ENCODE measurements at regions not wholly inside any gene's neighbourhood (a gene's known extent, or its start where the extent isn't known, plus 50 kb on each side); places are given as distances from the start of the nearest gene placed in this dataset.

DNA sequence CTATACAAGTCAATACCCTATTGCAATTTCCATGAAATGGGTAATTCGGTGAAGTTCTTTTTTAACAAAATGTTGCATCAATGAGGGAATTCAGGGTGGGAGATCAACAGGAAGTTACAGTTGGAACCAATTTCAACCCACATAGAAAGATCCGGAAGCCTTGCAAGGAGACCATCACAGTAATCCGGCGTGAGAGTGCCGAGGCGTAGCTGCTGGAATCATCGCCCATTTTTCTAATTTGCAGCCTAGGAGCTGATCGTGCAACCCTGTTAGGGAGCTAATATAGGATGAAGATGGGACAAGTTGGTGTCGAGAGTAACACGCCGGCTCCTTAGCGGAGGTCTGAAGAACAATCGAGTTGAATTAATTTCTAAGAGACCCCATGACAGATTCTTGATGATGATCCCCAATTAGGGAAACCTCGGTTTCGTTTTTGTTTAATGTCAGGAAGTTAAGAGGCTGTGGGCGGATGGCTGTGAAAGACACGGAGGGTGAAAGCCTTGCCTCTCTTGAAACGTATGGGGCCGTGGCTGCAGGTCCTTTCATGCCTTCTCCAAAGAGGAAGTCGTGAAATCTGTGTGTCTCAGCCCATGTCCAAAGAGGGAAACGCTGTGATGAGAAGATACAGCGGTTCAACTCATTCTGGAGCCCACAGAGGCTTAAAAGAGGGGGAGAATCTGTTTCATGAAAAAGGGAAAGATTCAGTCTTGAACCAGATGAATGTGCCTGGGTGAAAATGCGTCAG lies 51.2 kb upstream of the CARD11 start:
- TF ChIP-seq BACH2 (CRISPR knock-in tag; IDR thresholded peaks at IDR 0.05; ENCODE audit: borderline replicate concordance) (no peak), PATZ1 (CRISPR knock-in tag; IDR thresholded peaks at IDR 0.05; ENCODE audit: borderline replicate concordance) (no peak), ZNF70 (CRISPR knock-in tag; IDR thresholded peaks at IDR 0.05) (no peak), POU6F1 (CRISPR knock-in tag; IDR thresholded peaks at IDR 0.05; ENCODE audit: borderline replicate concordance, low read depth) (no peak), GLIS3 (CRISPR knock-in tag; IDR thresholded peaks at IDR 0.05) (no peak)
- ATAC-seq, result no peak

GRCh38 chr7:3097734-3098133 lies 54.1 kb upstream of the CARD11 start:
- ATAC-seq, result no peak
- no peak for TF ChIP-seq CSDC2 (CRISPR knock-in tag; IDR thresholded peaks at IDR 0.05)
- no peak for TF ChIP-seq OSR1 (CRISPR knock-in tag; IDR thresholded peaks at IDR 0.05)
- no peak for TF ChIP-seq RARB (CRISPR knock-in tag; IDR thresholded peaks at IDR 0.05)
- no peak for TF ChIP-seq ZNF8 (CRISPR knock-in tag; IDR thresholded peaks at IDR 0.05)
- no peak for TF ChIP-seq ZNF565 (CRISPR knock-in tag; conservative IDR thresholded peaks at IDR 0.05; ENCODE audit: low read depth)
- no peak for TF ChIP-seq TSHZ2 (CRISPR knock-in tag; IDR thresholded peaks at IDR 0.05)
- no peak for TF ChIP-seq ESRRG (CRISPR knock-in tag; IDR thresholded peaks at IDR 0.05)
- TF ChIP-seq ZFP3 (CRISPR knock-in tag; IDR thresholded peaks at IDR 0.05), result no peak
- no peak for TF ChIP-seq CREB5 (CRISPR knock-in tag; IDR thresholded peaks at IDR 0.05; ENCODE audit: low read depth)
- TF ChIP-seq BACH2 (CRISPR knock-in tag; IDR thresholded peaks at IDR 0.05; ENCODE audit: borderline replicate concordance), result no peak
- no peak for TF ChIP-seq PATZ1 (CRISPR knock-in tag; IDR thresholded peaks at IDR 0.05; ENCODE audit: borderline replicate concordance)
- no peak for TF ChIP-seq TCF4 (CRISPR knock-in tag; IDR thresholded peaks at IDR 0.05; ENCODE audit: borderline replicate concordance)
- TF ChIP-seq POU6F1 (CRISPR knock-in tag; IDR thresholded peaks at IDR 0.05; ENCODE audit: borderline replicate concordance, low read depth), result no peak

- no peak for TF ChIP-seq TSHZ2 (CRISPR knock-in tag; IDR thresholded peaks at IDR 0.05)
- TF ChIP-seq ZC3H10 (CRISPR knock-in tag; IDR thresholded peaks at IDR 0.05), result no peak
- ATAC-seq, result no peak
Measured at GRCh38 chr7:3102159-3102558, 58.5 kb upstream of the CARD11 start.

Measured in SK-N-SH treated with all-trans-retinoic acid at 6 μM for 48 hours (cell line).